KMS-11 (cell line): ENCODE measurements at regions not wholly inside any gene's neighbourhood (a gene's known extent, or its start where the extent isn't known, plus 50 kb on each side); places are given as distances from the start of the nearest gene placed in this dataset.

Source experiments
- H2AFZ ChIP-seq: fragments of 200-600 bp; sonication (generic); 2 replicates; pipeline ENCODE4 v1.6.1; 2016; ENCODE audit warnings: antibody characterized with exemption, mixed run types, low read depth
- H3K27ac ChIP-seq: fragments of 200-600 bp; sonication (generic); 2 replicates; pipeline ENCODE4 v1.6.1; 2016; ENCODE audit warnings: mild to moderate bottlenecking, mixed run types
- H3K27me3 ChIP-seq: fragments of 200-600 bp; sonication (generic); 2 replicates; pipeline ENCODE4 v1.6.1; 2017; ENCODE audit warnings: mild to moderate bottlenecking, low read depth, mixed run types, moderate library complexity; ENCODE audit not compliant: insufficient read depth
- H3K36me3 ChIP-seq: fragments of 200-600 bp; sonication (generic); 2 replicates; pipeline ENCODE4 v1.6.1; 2017; ENCODE audit warnings: mild to moderate bottlenecking, mixed run types; ENCODE audit not compliant: insufficient read depth
- H3K4me1 ChIP-seq: fragments of 200-600 bp; sonication (generic); 2 replicates; pipeline ENCODE4 v1.6.1; 2016; ENCODE audit warnings: mild to moderate bottlenecking, low read depth, mixed run types; ENCODE audit not compliant: poor library complexity, severe bottlenecking
- H3K4me2 ChIP-seq: fragments of 200-600 bp; sonication (generic); 2 replicates; pipeline ENCODE4 v1.7.0; 2016; ENCODE audit warnings: mild to moderate bottlenecking, mixed run types
- H3K4me3 ChIP-seq: fragments of 200-600 bp; sonication (generic); IDR thresholded peaks from 2 replicates; pipeline ENCODE4 v1.6.1; 2017; ENCODE audit warnings: low read depth, low read length, mixed read lengths; ENCODE audit not compliant: insufficient read depth
- H3K79me2 ChIP-seq: fragments of 200-600 bp; sonication (generic); 2 replicates; pipeline ENCODE4 v1.6.1; 2016; ENCODE audit warnings: low read depth, mixed run types; ENCODE audit not compliant: insufficient read depth
- H3K9ac ChIP-seq: fragments of 200-600 bp; sonication (generic); 2 replicates; pipeline ENCODE4 v1.6.1; 2016; ENCODE audit warnings: mild to moderate bottlenecking, mixed run types
- H4K20me1 ChIP-seq: fragments of 200-600 bp; sonication (generic); 2 replicates; pipeline ENCODE4 v1.6.1; 2016; ENCODE audit warnings: mild to moderate bottlenecking, mixed run types; ENCODE audit not compliant: insufficient read depth
- CTCF ChIP-seq: fragments of 200-600 bp; sonication (generic); conservative IDR thresholded peaks from 2 replicates; pipeline ENCODE4 v1.6.1; 2017; ENCODE audit warnings: low read depth, mild to moderate bottlenecking, antibody characterized with exemption, low read length, moderate library complexity, mixed read lengths

- H3K79me2 ChIP-seq = no peaks in the 10 kb centered on the region
- no peak overlapping the region for H2AFZ ChIP-seq
- no peaks in the 10 kb centered on the region for H4K20me1 ChIP-seq
- no peak overlapping the region for H3K4me3 ChIP-seq
- H3K9ac ChIP-seq = no peak overlapping the region
- H3K36me3 ChIP-seq = no peaks in the 10 kb centered on the region
- H3K4me1 ChIP-seq = no peaks in the 10 kb centered on the region
- TF ChIP-seq CTCF = no peak
- H3K27ac ChIP-seq = no peak overlapping the region
- no peak overlapping the region for H3K4me2 ChIP-seq
- no peaks in the 10 kb centered on the region for H3K27me3 ChIP-seq
These were observed 918.2 kb upstream of the ZNF722 start for GRCh38 chr7:63080406-63080805.

- Histone ChIP-seq H2AFZ (no peak overlapping the region), H3K4me2 (no peak overlapping the region), H4K20me1 (no peaks in the 10 kb centered on the region), H3K79me2 (no peaks in the 10 kb centered on the region), H3K27ac (no peak overlapping the region), H3K4me3 (no peak overlapping the region), H3K36me3 (no peaks in the 10 kb centered on the region), H3K27me3 (no peaks in the 10 kb centered on the region), H3K4me1 (no peaks in the 10 kb centered on the region), H3K9ac (no peak overlapping the region)
- TF ChIP-seq CTCF = no peak
These were observed 917.8 kb upstream of the ZNF722 start for GRCh38 chr7:63080831-63081230.

GRCh38 chr7:63087575-63088190, 911.0 kb upstream of the ZNF722 start:
- Histone ChIP-seq H3K4me2 (no peak overlapping the region), H4K20me1 (no peaks in the 10 kb centered on the region), H3K4me3 (no peak overlapping the region), H2AFZ (no peak overlapping the region), H3K79me2 (no peaks in the 10 kb centered on the region), H3K27me3 (no peaks in the 10 kb centered on the region), H3K27ac (no peak overlapping the region), H3K4me1 (no peaks in the 10 kb centered on the region), H3K9ac (no peak overlapping the region), H3K36me3 (no peaks in the 10 kb centered on the region)
- no peak for TF ChIP-seq CTCF

- H3K4me2 ChIP-seq = no peak overlapping the region
- H3K9ac ChIP-seq = no peak overlapping the region
- no peaks in the 10 kb centered on the region for H3K36me3 ChIP-seq
- H4K20me1 ChIP-seq = no peaks in the 10 kb centered on the region
- no peaks in the 10 kb centered on the region for H3K4me1 ChIP-seq
- no peaks in the 10 kb centered on the region for H3K79me2 ChIP-seq
- no peak overlapping the region for H3K27ac ChIP-seq
- no peak overlapping the region for H2AFZ ChIP-seq
- H3K27me3 ChIP-seq = no peaks in the 10 kb centered on the region
- H3K4me3 ChIP-seq = no peak overlapping the region
- TF ChIP-seq CTCF = no peak
These were observed 905.7 kb upstream of the ZNF722 start for GRCh38 chr7:63092951-63093350.
